HEK293T (cell line): ENCODE measurements at regions not wholly inside any gene's neighbourhood (a gene's known extent, or its start where the extent isn't known, plus 50 kb on each side); places are given as distances from the start of the nearest gene placed in this dataset.

Experiments used
- ARNT ChIP-seq: fragments of 450-650 bp; IDR thresholded peaks from 2 replicates; pipeline ENCODE4 v1.6.1; 2017; ENCODE audit warnings: mild to moderate bottlenecking
- BHLHE40 ChIP-seq: fragments of 450-650 bp; IDR thresholded peaks from 2 replicates; pipeline ENCODE4 v1.6.1; 2016; ENCODE audit warnings: mild to moderate bottlenecking, moderate library complexity, borderline replicate concordance
- ELF4 ChIP-seq: fragments of 450-650 bp; IDR thresholded peaks from 2 replicates; pipeline ENCODE4 v1.6.1; 2017; ENCODE audit warnings: antibody characterized with exemption
- FOXA1 ChIP-seq: fragments of 450-650 bp; IDR thresholded peaks from 2 replicates; pipeline ENCODE4 v1.6.1; 2016; ENCODE audit warnings: mild to moderate bottlenecking
- FOXK2 ChIP-seq: fragments of 450-650 bp; IDR thresholded peaks from 2 replicates; pipeline ENCODE4 v1.6.1; 2016; ENCODE audit warnings: mild to moderate bottlenecking
- FOXM1 ChIP-seq: fragments of 450-650 bp; IDR thresholded peaks from 2 replicates; pipeline ENCODE4 v1.6.1; 2017; ENCODE audit warnings: mild to moderate bottlenecking, borderline replicate concordance
- HDGF ChIP-seq: fragments of 450-650 bp; IDR thresholded peaks from 2 replicates; pipeline ENCODE4 v1.6.1; 2017; ENCODE audit warnings: antibody characterized with exemption, borderline replicate concordance
- LEF1 ChIP-seq: fragments of 450-650 bp; IDR thresholded peaks from 2 replicates; pipeline ENCODE4 v1.6.1; 2017; ENCODE audit warnings: mild to moderate bottlenecking, borderline replicate concordance
- NFRKB ChIP-seq: fragments of 450-650 bp; IDR thresholded peaks from 2 replicates; pipeline ENCODE4 v1.6.1; 2016; ENCODE audit warnings: mild to moderate bottlenecking, moderate library complexity
- SP1 ChIP-seq: fragments of 450-650 bp; IDR thresholded peaks from 2 replicates; pipeline ENCODE4 v1.6.1; 2017
- SUZ12 ChIP-seq: fragments of 450-650 bp; IDR thresholded peaks from 2 replicates; pipeline ENCODE4 v1.6.1; 2016; ENCODE audit warnings: mild to moderate bottlenecking
- TARDBP ChIP-seq: fragments of 450-650 bp; IDR thresholded peaks from 2 replicates; pipeline ENCODE4 v1.6.1; 2016
- ZNF384 ChIP-seq: fragments of 450-650 bp; IDR thresholded peaks from 2 replicates; pipeline ENCODE4 v1.6.1; 2016
- TF ChIP-seq, protein P1 (sequence below): fragments of 450-650 bp; IDR thresholded peaks from 2 replicates; pipeline ENCODE4 v1.6.1; 2016

- TF ChIP-seq ARNT (no peak), SP1 (no peak), HDGF (no peak), TARDBP (no peak), FOXK2 (no peak), NFRKB (no peak), ZNF384 (no peak), FOXM1 (no peak), BHLHE40 (no peak), FOXA1 (no peak), SUZ12 (no peak), ELF4 (no peak), LEF1 (no peak)
- TF ChIP-seq, protein P1, sequence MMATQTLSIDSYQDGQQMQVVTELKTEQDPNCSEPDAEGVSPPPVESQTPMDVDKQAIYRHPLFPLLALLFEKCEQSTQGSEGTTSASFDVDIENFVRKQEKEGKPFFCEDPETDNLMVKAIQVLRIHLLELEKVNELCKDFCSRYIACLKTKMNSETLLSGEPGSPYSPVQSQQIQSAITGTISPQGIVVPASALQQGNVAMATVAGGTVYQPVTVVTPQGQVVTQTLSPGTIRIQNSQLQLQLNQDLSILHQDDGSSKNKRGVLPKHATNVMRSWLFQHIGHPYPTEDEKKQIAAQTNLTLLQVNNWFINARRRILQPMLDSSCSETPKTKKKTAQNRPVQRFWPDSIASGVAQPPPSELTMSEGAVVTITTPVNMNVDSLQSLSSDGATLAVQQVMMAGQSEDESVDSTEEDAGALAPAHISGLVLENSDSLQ, result no peak
Measured at GRCh38 chr1:234844479-234845031, 234.6 kb upstream of the IRF2BP2 start.
